PC-3 (cell line): ENCODE measurements at regions not wholly inside any gene's neighbourhood (a gene's known extent, or its start where the extent isn't known, plus 50 kb on each side); places are given as distances from the start of the nearest gene placed in this dataset.

Experiments used
- ATAC-seq: fragments of 200-7000 bp; cut with Tn5 transposase; 2 replicates; pipeline ENCODE4 v1.9.1; 2020; ENCODE audit warnings: mild to moderate bottlenecking, moderate library complexity
- BruUV-seq: library from RNA; stranded (reverse); fragments of 400-500 nt; replicated peaks from 2 replicates; lab custom pipeline; 2021; lab: Mats Ljungman, UMichigan
- CTCF ChIA-PET: fragments of 300-600 bp; sonication (Branson Sonifier 250); formaldehyde crosslinking; loops from one replicate; lab custom pipeline; 2022; ENCODE audit warnings: antibody characterized with exemption; lab: Charles Lee
- POLR2A ChIA-PET: fragments of 300-600 bp; sonication (Branson Sonifier 250); formaldehyde crosslinking; loops from one replicate; lab custom pipeline; 2022; ENCODE audit warnings: antibody characterized with exemption; ENCODE audit not compliant: unreplicated experiment; lab: Charles Lee
- DNase-seq: peaks from one replicate; pipeline ENCODE4 v3.0.0-alpha.2; 2015
- H2AFZ ChIP-seq: fragments of 300-600 bp; sonication (generic); 2 replicates; pipeline ENCODE4 v1.6.0; 2016; ENCODE audit warnings: antibody characterized with exemption, low read length
- H3F3A ChIP-seq: fragments of 300-600 bp; sonication (generic); one replicate; pipeline ENCODE4 v1.6.0; 2017; ENCODE audit warnings: antibody characterized with exemption, low read length, control low read depth, mild to moderate bottlenecking; ENCODE audit not compliant: unreplicated experiment
- H3K27ac ChIP-seq: fragments of 300-600 bp; sonication (generic); 2 replicates; pipeline ENCODE4 v1.5.1; 2016; ENCODE audit warnings: mild to moderate bottlenecking, low read length
- H3K27me3 ChIP-seq: fragments of 300-600 bp; sonication (generic); 2 replicates; pipeline ENCODE4 v1.6.1; 2016; ENCODE audit warnings: low read length, mixed read lengths
- H3K36me3 ChIP-seq: fragments of 300-600 bp; sonication (generic); 2 replicates; pipeline ENCODE4 v1.6.1; 2016; ENCODE audit warnings: low read depth, mixed run types, low read length, mixed read lengths
- H3K4me1 ChIP-seq: fragments of 300-600 bp; sonication (generic); 2 replicates; pipeline ENCODE4 v1.5.1; 2016; ENCODE audit warnings: low read length; ENCODE audit not compliant: insufficient read depth
- H3K4me2 ChIP-seq: fragments of 300-600 bp; sonication (generic); 2 replicates; pipeline ENCODE4 v1.6.0; 2016; ENCODE audit warnings: low read length
- H3K4me3 ChIP-seq: fragments of 300-600 bp; sonication (generic); 2 replicates; pipeline ENCODE4 v1.5.1; 2016; ENCODE audit warnings: mild to moderate bottlenecking, low read length, mixed read lengths
- H3K79me2 ChIP-seq: fragments of 300-600 bp; sonication (generic); 2 replicates; pipeline ENCODE4 v1.6.1; 2017; ENCODE audit warnings: low read length, mixed read lengths
- H3K9ac ChIP-seq: fragments of 300-600 bp; sonication (generic); 2 replicates; pipeline ENCODE4 v1.6.0; 2016; ENCODE audit warnings: mild to moderate bottlenecking, low read length
- H3K9me2 ChIP-seq: fragments of 300-600 bp; sonication (generic); replicated peaks from 2 replicates; pipeline ENCODE4 v1.6.1; 2016; ENCODE audit warnings: mixed run types, low read length, mixed read lengths
- H3K9me3 ChIP-seq: fragments of 300-600 bp; sonication (generic); 2 replicates; pipeline ENCODE4 v1.6.1; 2016; ENCODE audit warnings: low read length, mixed read lengths
- H4K20me1 ChIP-seq: fragments of 300-600 bp; sonication (generic); 2 replicates; pipeline ENCODE4 v1.6.1; 2016; ENCODE audit warnings: low read length, mixed read lengths
- CTCF ChIP-seq: fragments of 300-600 bp; sonication (generic); conservative IDR thresholded peaks from 2 replicates; pipeline ENCODE4 v1.5.1; 2017; ENCODE audit warnings: antibody characterized with exemption, low read depth, mild to moderate bottlenecking, low read length
- EZH2 ChIP-seq: fragments of 300-600 bp; sonication (generic); IDR thresholded peaks from one replicate; pipeline ENCODE4 v1.6.1; 2017; ENCODE audit warnings: antibody characterized with exemption, mild to moderate bottlenecking, low read length; ENCODE audit not compliant: unreplicated experiment
- EZH2phosphoT487 ChIP-seq: fragments of 300-600 bp; sonication (generic); IDR thresholded peaks from 2 replicates; pipeline ENCODE4 v1.6.1; 2018; ENCODE audit warnings: mild to moderate bottlenecking, antibody characterized with exemption, low read length, borderline replicate concordance
- intact Hi-C: fragments of 100-400 bp; cut with micrococcal nuclease; formaldehyde crosslinking; loops from 2 replicates; pipeline ENCODE4 v1.9.0; 2023

GRCh38 chr7:9189703-9190102 lies 756.3 kb downstream of the NXPH1 start:
- Histone ChIP-seq H3F3A (no peaks in the 10 kb centered on the region), H4K20me1 (no peaks in the 10 kb centered on the region), H3K4me1 (no peaks in the 10 kb centered on the region), H3K9me3 (0 out of 2 replicates have a peak, but pooled peaks cover 4% of the 10 kb centered on the region), H3K4me3 (no peak overlapping the region), H2AFZ (no peak overlapping the region), H3K9me2 (no peaks in the 10 kb centered on the region), H3K4me2 (no peak overlapping the region), H3K9ac (no peak overlapping the region), H3K27ac (no peak overlapping the region), H3K36me3 (no peaks in the 10 kb centered on the region), H3K79me2 (no peaks in the 10 kb centered on the region), H3K27me3 (no peaks in the 10 kb centered on the region)
- POLR2A ChIA-PET = no interaction called here
- no peak for ATAC-seq
- TF ChIP-seq EZH2phosphoT487 = no peak
- no peak for TF ChIP-seq EZH2
- TF ChIP-seq CTCF = no peak
- CTCF ChIA-PET = no interaction called here
- BruUV-seq = no TSS peak
- DNase-seq = no peak
- intact Hi-C loops = no loop called here

- no peak overlapping the region for H3K27ac ChIP-seq
- BruUV-seq = no TSS peak
- no peaks in the 10 kb centered on the region for H3F3A ChIP-seq
- H3K4me1 ChIP-seq = no peaks in the 10 kb centered on the region
- POLR2A ChIA-PET = no interaction called here
- no peaks in the 10 kb centered on the region for H3K79me2 ChIP-seq
- no peak for ATAC-seq
- no peak overlapping the region for H3K4me3 ChIP-seq
- 0 out of 2 replicates have a peak, but pooled peaks cover 7% of the 10 kb centered on the region for H3K9me3 ChIP-seq
- H3K27me3 ChIP-seq = no peaks in the 10 kb centered on the region
- no peaks in the 10 kb centered on the region for H4K20me1 ChIP-seq
- no peak for TF ChIP-seq CTCF
- no peak for TF ChIP-seq EZH2
- no peak for TF ChIP-seq EZH2phosphoT487
- H3K36me3 ChIP-seq = no peaks in the 10 kb centered on the region
- no peak overlapping the region for H3K4me2 ChIP-seq
- H3K9me2 ChIP-seq = no peaks in the 10 kb centered on the region
- H2AFZ ChIP-seq = no peak overlapping the region
- no peak overlapping the region for H3K9ac ChIP-seq
- CTCF ChIA-PET = no interaction called here
- no peak for DNase-seq
- intact Hi-C loops = no loop called here
These were observed 759.6 kb downstream of the NXPH1 start for GRCh38 chr7:9192969-9193368.

GRCh38 chr7:9200626-9201025 lies 767.2 kb downstream of the NXPH1 start:
- Histone ChIP-seq H3K4me3 (no peak overlapping the region), H2AFZ (no peak overlapping the region), H3K9me2 (no peaks in the 10 kb centered on the region), H3F3A (no peaks in the 10 kb centered on the region), H3K4me2 (no peak overlapping the region), H3K36me3 (no peaks in the 10 kb centered on the region), H3K79me2 (no peaks in the 10 kb centered on the region), H3K27me3 (no peaks in the 10 kb centered on the region), H3K9ac (no peak overlapping the region), H3K27ac (no peak overlapping the region), H3K9me3 (0 out of 2 replicates have a peak, but pooled peaks cover 3% of the 10 kb centered on the region), H4K20me1 (no peaks in the 10 kb centered on the region), H3K4me1 (no peaks in the 10 kb centered on the region)
- TF ChIP-seq EZH2phosphoT487 (no peak), EZH2 (no peak), CTCF (no peak)
- BruUV-seq = no TSS peak
- no peak for DNase-seq
- no peak for ATAC-seq
- CTCF ChIA-PET = no interaction called here
- POLR2A ChIA-PET = no interaction called here
- intact Hi-C loops = no loop called here
